ENCODE measurements at regions not wholly inside any gene's neighbourhood (a gene's known extent, or its start where the extent isn't known, plus 50 kb on each side); places are given as distances from the start of the nearest gene placed in this dataset.

GRCh38 chr18:51438797-51439350 lies 241.4 kb upstream of the MEX3C start:
- Histone ChIP-seq H3K27ac (ENCODE audit: low read depth, low read length) (no peak overlapping the region), H3K27me3 (ENCODE audit: control insufficient read depth, insufficient read depth, low read length) (no peaks in the 10 kb centered on the region), H3K9me3 (ENCODE audit: control insufficient read depth, insufficient read depth, low read length) (peaks cover 6% of the 10 kb centered on the region), H3K4me3 (ENCODE audit: low read depth, low read length) (no peak overlapping the region)
- ChIA-PET CTCF (no interaction called here), POLR2A (no interaction called here)
- DNase-seq (ENCODE audit: low read depth, low spot score) = no peak
- TF ChIP-seq CTCF (IDR thresholded peaks at IDR 0.05; ENCODE audit: low read depth, low read length) = no peak

- POLR2A ChIA-PET = no interaction called here
- TF ChIP-seq CTCF (IDR thresholded peaks at IDR 0.05; ENCODE audit: low read depth, low read length) = no peak
- Histone ChIP-seq H3K27ac (ENCODE audit: low read depth, low read length) (no peak overlapping the region), H3K9me3 (ENCODE audit: control insufficient read depth, insufficient read depth, low read length) (peaks cover 5% of the 10 kb centered on the region), H3K4me3 (ENCODE audit: low read depth, low read length) (no peak overlapping the region), H3K27me3 (ENCODE audit: control insufficient read depth, insufficient read depth, low read length) (no peaks in the 10 kb centered on the region)
- no peak for DNase-seq (ENCODE audit: low read depth, low spot score)
- CTCF ChIA-PET = no interaction called here
Measured at GRCh38 chr18:51442012-51442411, 244.5 kb upstream of the MEX3C start.

- Histone ChIP-seq H3K27ac (ENCODE audit: low read depth, low read length) (no peak overlapping the region), H3K4me3 (ENCODE audit: low read depth, low read length) (no peak overlapping the region), H3K27me3 (ENCODE audit: control insufficient read depth, insufficient read depth, low read length) (no peaks in the 10 kb centered on the region), H3K9me3 (ENCODE audit: control insufficient read depth, insufficient read depth, low read length) (peaks cover 27% of the 10 kb centered on the region)
- no peak for DNase-seq (ENCODE audit: low read depth, low spot score)
- ChIA-PET POLR2A (no interaction called here), CTCF (no interaction called here)
- no peak for TF ChIP-seq CTCF (IDR thresholded peaks at IDR 0.05; ENCODE audit: low read depth, low read length)
Measured at GRCh38 chr18:51446571-51447210, 249.2 kb upstream of the MEX3C start.

GRCh38 chr18:51447351-51448342 lies 250.2 kb upstream of the MEX3C start:
- ChIA-PET CTCF (no interaction called here), POLR2A (no interaction called here)
- Histone ChIP-seq H3K27ac (ENCODE audit: low read depth, low read length) (no peak overlapping the region), H3K9me3 (ENCODE audit: control insufficient read depth, insufficient read depth, low read length) (peaks cover 30% of the 10 kb centered on the region), H3K27me3 (ENCODE audit: control insufficient read depth, insufficient read depth, low read length) (no peaks in the 10 kb centered on the region), H3K4me3 (ENCODE audit: low read depth, low read length) (no peak overlapping the region)
- no peak for TF ChIP-seq CTCF (IDR thresholded peaks at IDR 0.05; ENCODE audit: low read depth, low read length)
- no peak for DNase-seq (ENCODE audit: low read depth, low spot score)

GRCh38 chr18:51448949-51449348 lies 251.5 kb upstream of the MEX3C start:
- no peak for DNase-seq (ENCODE audit: low read depth, low spot score)
- ChIA-PET CTCF (no interaction called here), POLR2A (no interaction called here)
- TF ChIP-seq CTCF (IDR thresholded peaks at IDR 0.05; ENCODE audit: low read depth, low read length) = no peak
- Histone ChIP-seq H3K27me3 (ENCODE audit: control insufficient read depth, insufficient read depth, low read length) (no peaks in the 10 kb centered on the region), H3K27ac (ENCODE audit: low read depth, low read length) (no peak overlapping the region), H3K9me3 (ENCODE audit: control insufficient read depth, insufficient read depth, low read length) (peaks cover 30% of the 10 kb centered on the region), H3K4me3 (ENCODE audit: low read depth, low read length) (no peak overlapping the region)

All from AG04450 (cell line).